ACC112 (cell line): ENCODE measurements at regions not wholly inside any gene's neighbourhood (a gene's known extent, or its start where the extent isn't known, plus 50 kb on each side); places are given as distances from the start of the nearest gene placed in this dataset.

Experiments
- H2AFZ ChIP-seq: fragments of 200-600 bp; sonication (generic); one replicate; pipeline ENCODE4 v1.6.0; 2017; ENCODE audit warnings: antibody characterized with exemption, low read length; ENCODE audit not compliant: unreplicated experiment
- H3K27ac ChIP-seq: fragments of 200-600 bp; sonication (generic); 2 replicates; pipeline ENCODE4 v1.5.1; 2014; ENCODE audit warnings: low read depth, mild to moderate bottlenecking, antibody characterized with exemption, low read length, moderate library complexity
- H3K27me3 ChIP-seq: fragments of 200-600 bp; sonication (generic); 2 replicates; pipeline ENCODE4 v1.6.1; 2014; ENCODE audit warnings: mild to moderate bottlenecking, antibody characterized with exemption, low read length, moderate library complexity, mixed read lengths; ENCODE audit not compliant: insufficient read depth
- H3K36me3 ChIP-seq: fragments of 200-600 bp; sonication (generic); 2 replicates; pipeline ENCODE4 v1.6.1; 2016; ENCODE audit warnings: mild to moderate bottlenecking, antibody characterized with exemption, low read length, moderate library complexity, mixed read lengths; ENCODE audit not compliant: insufficient read depth
- H3K4me1 ChIP-seq: fragments of 200-600 bp; sonication (generic); one replicate; pipeline ENCODE4 v1.6.1; 2016; ENCODE audit warnings: low read length, mixed read lengths; ENCODE audit not compliant: insufficient read depth, unreplicated experiment, control insufficient read depth
- H3K4me3 ChIP-seq: fragments of 200-600 bp; sonication (generic); 2 replicates; pipeline ENCODE4 v1.5.1; 2014; ENCODE audit warnings: mild to moderate bottlenecking, low read depth, low read length
- H3K79me2 ChIP-seq: fragments of 200-600 bp; sonication (generic); one replicate; pipeline ENCODE4 v1.6.0; 2016; ENCODE audit warnings: low read length; ENCODE audit not compliant: control insufficient read depth, unreplicated experiment, insufficient read depth

- H3K27ac ChIP-seq: no peak overlapping the region
These were observed 811.2 kb downstream of the BRINP1 start for GRCh38 chr9:118558026-118558425.

GRCh38 chr9:118558891-118559290 lies 810.3 kb downstream of the BRINP1 start:
- no peak overlapping the region for H3K27ac ChIP-seq
- no peak overlapping the region for H3K4me3 ChIP-seq
- no peaks in the 10 kb centered on the region for H3K4me1 ChIP-seq
- no peaks in the 10 kb centered on the region for H3K36me3 ChIP-seq
- H2AFZ ChIP-seq: no peak overlapping the region
- H3K79me2 ChIP-seq: no peaks in the 10 kb centered on the region
- 0 out of 2 replicates have a peak, but pooled peaks cover 3% of the 10 kb centered on the region for H3K27me3 ChIP-seq

More at GRCh38 chr9:118558026-118558425, 811.2 kb downstream of the BRINP1 start:
- no peak overlapping the region for H2AFZ ChIP-seq
- no peaks in the 10 kb centered on the region for H3K4me1 ChIP-seq
- no peak overlapping the region for H3K4me3 ChIP-seq
- no peaks in the 10 kb centered on the region for H3K36me3 ChIP-seq
- H3K27me3 ChIP-seq: 0 out of 2 replicates have a peak, but pooled peaks cover 3% of the 10 kb centered on the region
- H3K79me2 ChIP-seq: no peaks in the 10 kb centered on the region

GRCh38 chr9:118561051-118561450 lies 808.2 kb downstream of the BRINP1 start:
- no peak overlapping the region for H3K27ac ChIP-seq
- no peaks in the 10 kb centered on the region for H3K4me1 ChIP-seq
- no peaks in the 10 kb centered on the region for H3K27me3 ChIP-seq
- no peaks in the 10 kb centered on the region for H3K36me3 ChIP-seq
- H2AFZ ChIP-seq: no peak overlapping the region
- no peaks in the 10 kb centered on the region for H3K79me2 ChIP-seq
- H3K4me3 ChIP-seq: no peak overlapping the region

GRCh38 chr9:118563677-118564076 lies 805.6 kb downstream of the BRINP1 start:
- peak overlapping the region; percentile 2 for H2AFZ ChIP-seq
- no peaks in the 10 kb centered on the region for H3K4me1 ChIP-seq

GRCh38 chr9:118567861-118568260 lies 801.4 kb downstream of the BRINP1 start:
- H3K27me3 ChIP-seq: no peaks in the 10 kb centered on the region
- no peaks in the 10 kb centered on the region for H3K79me2 ChIP-seq
- no peak overlapping the region for H2AFZ ChIP-seq
- H3K36me3 ChIP-seq: no peaks in the 10 kb centered on the region
- no peaks in the 10 kb centered on the region for H3K4me1 ChIP-seq
- no peak overlapping the region for H3K27ac ChIP-seq
- H3K4me3 ChIP-seq: no peak overlapping the region

More at GRCh38 chr9:118563677-118564076, 805.6 kb downstream of the BRINP1 start:
- no peaks in the 10 kb centered on the region for H3K79me2 ChIP-seq
- H3K27me3 ChIP-seq: no peaks in the 10 kb centered on the region
- no peaks in the 10 kb centered on the region for H3K36me3 ChIP-seq
- H3K27ac ChIP-seq: no peak overlapping the region
- H3K4me3 ChIP-seq: no peak overlapping the region

GRCh38 chr9:118568704-118569103 lies 800.5 kb downstream of the BRINP1 start:
- Histone ChIP-seq H3K27me3 (no peaks in the 10 kb centered on the region), H3K36me3 (no peaks in the 10 kb centered on the region), H3K4me1 (no peaks in the 10 kb centered on the region), H3K27ac (no peak overlapping the region), H3K79me2 (no peaks in the 10 kb centered on the region), H2AFZ (no peak overlapping the region), H3K4me3 (no peak overlapping the region)

- H3K79me2 ChIP-seq: no peaks in the 10 kb centered on the region
- no peaks in the 10 kb centered on the region for H3K27me3 ChIP-seq
- no peaks in the 10 kb centered on the region for H3K36me3 ChIP-seq
- H3K4me3 ChIP-seq: no peak overlapping the region
- H2AFZ ChIP-seq: no peak overlapping the region
- no peak overlapping the region for H3K27ac ChIP-seq
- H3K4me1 ChIP-seq: no peaks in the 10 kb centered on the region
These were observed 800.1 kb downstream of the BRINP1 start for GRCh38 chr9:118569148-118569547.

GRCh38 chr9:118570066-118570465 lies 799.2 kb downstream of the BRINP1 start:
- H3K27me3 ChIP-seq: no peaks in the 10 kb centered on the region
- H3K4me3 ChIP-seq: no peak overlapping the region
- no peak overlapping the region for H3K27ac ChIP-seq
- H3K4me1 ChIP-seq: no peaks in the 10 kb centered on the region
- H3K79me2 ChIP-seq: no peaks in the 10 kb centered on the region
- H3K36me3 ChIP-seq: no peaks in the 10 kb centered on the region; the same call in 1 of the 2 replicates
- no peak overlapping the region for H2AFZ ChIP-seq

GRCh38 chr9:118575341-118576070 lies 793.7 kb downstream of the BRINP1 start:
- no peak overlapping the region; the same call in 1 of the 2 replicates for H3K27ac ChIP-seq
- peaks cover 4% of the 10 kb centered on the region for H3K36me3 ChIP-seq
- H3K4me3 ChIP-seq: no peak overlapping the region
- peaks cover 20% of the 10 kb centered on the region for H3K4me1 ChIP-seq
- no peak overlapping the region for H2AFZ ChIP-seq
- H3K27me3 ChIP-seq: no peaks in the 10 kb centered on the region
- H3K79me2 ChIP-seq: no peaks in the 10 kb centered on the region

GRCh38 chr9:118577121-118577520 lies 792.1 kb downstream of the BRINP1 start:
- H3K27ac ChIP-seq: peak overlapping the region; percentile 94
- H3K4me1 ChIP-seq: peaks cover 20% of the 10 kb centered on the region
- no peaks in the 10 kb centered on the region for H3K79me2 ChIP-seq
- H3K36me3 ChIP-seq: peaks cover 4% of the 10 kb centered on the region
- H3K27me3 ChIP-seq: no peaks in the 10 kb centered on the region
- H3K4me3 ChIP-seq: no peak overlapping the region
- H2AFZ ChIP-seq: no peak overlapping the region

- peak overlapping the region; percentile 17; the same call in 1 of the 2 replicates for H3K4me3 ChIP-seq
- no peaks in the 10 kb centered on the region for H3K27me3 ChIP-seq
- peaks cover 20% of the 10 kb centered on the region for H3K4me1 ChIP-seq
- H3K27ac ChIP-seq: peak overlapping the region; percentile 94
- no peaks in the 10 kb centered on the region for H3K79me2 ChIP-seq
- peak overlapping the region; percentile 22 for H2AFZ ChIP-seq
- peaks cover 4% of the 10 kb centered on the region for H3K36me3 ChIP-seq
These were observed 790.8 kb downstream of the BRINP1 start for GRCh38 chr9:118578467-118578866.
